ENCODE measurements at regions not wholly inside any gene's neighbourhood (a gene's known extent, or its start where the extent isn't known, plus 50 kb on each side); places are given as distances from the start of the nearest gene placed in this dataset.

DNA sequence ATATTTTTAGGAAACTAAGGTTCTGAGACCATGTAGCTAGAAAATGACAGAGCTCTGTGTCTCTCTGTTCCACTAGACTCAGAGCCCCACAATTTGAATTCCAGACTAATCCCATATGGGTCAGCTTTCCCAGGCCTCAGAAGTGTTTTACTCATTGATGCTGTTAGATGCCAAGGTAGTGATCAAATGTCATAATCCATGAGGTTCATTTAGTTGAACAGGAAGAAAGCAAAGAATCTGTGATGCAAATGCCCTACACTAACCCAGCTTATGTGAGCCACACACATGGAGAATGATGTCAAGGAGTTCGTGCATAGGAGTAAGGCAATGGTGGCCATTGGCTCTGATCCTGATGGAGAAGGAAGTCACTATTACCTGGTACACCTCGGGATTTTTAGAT, 363.4 kb upstream of the RARB start:
- Histone ChIP-seq H3K27me3 (replicated peaks; ENCODE audit: insufficient read depth, low read length) (no peaks in the 10 kb centered on the region), H3K27ac (ENCODE audit: low read length) (no peak overlapping the region), H3K79me2 (ENCODE audit: low read length) (no peaks in the 10 kb centered on the region), H3K4me3 (ENCODE audit: low read length) (no peak overlapping the region), H3K36me3 (replicated peaks; ENCODE audit: insufficient read depth, low read length) (no peaks in the 10 kb centered on the region), H4K20me1 (ENCODE audit: insufficient read depth, low read length) (no peaks in the 10 kb centered on the region), H3K9me2 (replicated peaks; ENCODE audit: insufficient read depth, low read length) (no peaks in the 10 kb centered on the region), H2AFZ (ENCODE audit: low read length) (no peak overlapping the region), H3K9ac (ENCODE audit: low read length) (no peak overlapping the region), H3K4me1 (ENCODE audit: low read length) (no peaks in the 10 kb centered on the region), H3K9me3 (replicated peaks; ENCODE audit: insufficient read depth, low read length) (no peaks in the 10 kb centered on the region), H3F3A (ENCODE audit: insufficient read depth, low read length) (no peaks in the 10 kb centered on the region), H3K4me2 (ENCODE audit: low read depth, low read length) (no peak overlapping the region)
- TF ChIP-seq, protein P1, sequence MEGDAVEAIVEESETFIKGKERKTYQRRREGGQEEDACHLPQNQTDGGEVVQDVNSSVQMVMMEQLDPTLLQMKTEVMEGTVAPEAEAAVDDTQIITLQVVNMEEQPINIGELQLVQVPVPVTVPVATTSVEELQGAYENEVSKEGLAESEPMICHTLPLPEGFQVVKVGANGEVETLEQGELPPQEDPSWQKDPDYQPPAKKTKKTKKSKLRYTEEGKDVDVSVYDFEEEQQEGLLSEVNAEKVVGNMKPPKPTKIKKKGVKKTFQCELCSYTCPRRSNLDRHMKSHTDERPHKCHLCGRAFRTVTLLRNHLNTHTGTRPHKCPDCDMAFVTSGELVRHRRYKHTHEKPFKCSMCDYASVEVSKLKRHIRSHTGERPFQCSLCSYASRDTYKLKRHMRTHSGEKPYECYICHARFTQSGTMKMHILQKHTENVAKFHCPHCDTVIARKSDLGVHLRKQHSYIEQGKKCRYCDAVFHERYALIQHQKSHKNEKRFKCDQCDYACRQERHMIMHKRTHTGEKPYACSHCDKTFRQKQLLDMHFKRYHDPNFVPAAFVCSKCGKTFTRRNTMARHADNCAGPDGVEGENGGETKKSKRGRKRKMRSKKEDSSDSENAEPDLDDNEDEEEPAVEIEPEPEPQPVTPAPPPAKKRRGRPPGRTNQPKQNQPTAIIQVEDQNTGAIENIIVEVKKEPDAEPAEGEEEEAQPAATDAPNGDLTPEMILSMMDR (IDR thresholded peaks at IDR 0.05; ENCODE audit: low read length) = no peak
- no peak for TF ChIP-seq EZH2phosphoT487 (IDR thresholded peaks at IDR 0.05; ENCODE audit: low read length)
- no peak for TF ChIP-seq EZH2 (optimal IDR thresholded peaks at IDR 0.05; ENCODE audit: low read depth, low read length)
- no peak for DNase-seq

- Histone ChIP-seq H4K20me1 (ENCODE audit: insufficient read depth, low read length) (no peaks in the 10 kb centered on the region), H3K9ac (ENCODE audit: low read length) (no peak overlapping the region), H3K79me2 (ENCODE audit: low read length) (no peaks in the 10 kb centered on the region), H3K36me3 (replicated peaks; ENCODE audit: insufficient read depth, low read length) (no peaks in the 10 kb centered on the region), H3K9me2 (replicated peaks; ENCODE audit: insufficient read depth, low read length) (no peaks in the 10 kb centered on the region), H3K4me3 (ENCODE audit: low read length) (no peak overlapping the region), H3K27me3 (replicated peaks; ENCODE audit: insufficient read depth, low read length) (no peaks in the 10 kb centered on the region), H3K27ac (ENCODE audit: low read length) (no peak overlapping the region), H3F3A (ENCODE audit: insufficient read depth, low read length) (no peaks in the 10 kb centered on the region), H2AFZ (ENCODE audit: low read length) (no peak overlapping the region), H3K4me1 (ENCODE audit: low read length) (no peaks in the 10 kb centered on the region), H3K4me2 (ENCODE audit: low read depth, low read length) (no peak overlapping the region), H3K9me3 (replicated peaks; ENCODE audit: insufficient read depth, low read length) (no peaks in the 10 kb centered on the region)
- no peak for TF ChIP-seq EZH2phosphoT487 (IDR thresholded peaks at IDR 0.05; ENCODE audit: low read length)
- TF ChIP-seq, protein P1 (IDR thresholded peaks at IDR 0.05; ENCODE audit: low read length) = no peak
- TF ChIP-seq EZH2 (optimal IDR thresholded peaks at IDR 0.05; ENCODE audit: low read depth, low read length) = no peak
- DNase-seq = no peak
Measured at GRCh38 chr3:25069970-25070369, 358.1 kb upstream of the RARB start.

- no peak for DNase-seq
- H2AFZ ChIP-seq (ENCODE audit: low read length) = no peak overlapping the region
- no peak overlapping the region for H3K9ac ChIP-seq (ENCODE audit: low read length)
- H3F3A ChIP-seq (ENCODE audit: insufficient read depth, low read length) = no peaks in the 10 kb centered on the region
- H3K4me1 ChIP-seq (ENCODE audit: low read length) = no peaks in the 10 kb centered on the region
- no peak overlapping the region for H3K4me3 ChIP-seq (ENCODE audit: low read length)
- H3K9me2 ChIP-seq (replicated peaks; ENCODE audit: insufficient read depth, low read length) = no peaks in the 10 kb centered on the region
- TF ChIP-seq, protein P1 (IDR thresholded peaks at IDR 0.05; ENCODE audit: low read length) = no peak
- TF ChIP-seq EZH2 (optimal IDR thresholded peaks at IDR 0.05; ENCODE audit: low read depth, low read length) (no peak), EZH2phosphoT487 (IDR thresholded peaks at IDR 0.05; ENCODE audit: low read length) (no peak)
- H4K20me1 ChIP-seq (ENCODE audit: insufficient read depth, low read length) = no peaks in the 10 kb centered on the region
- H3K36me3 ChIP-seq (replicated peaks; ENCODE audit: insufficient read depth, low read length) = no peaks in the 10 kb centered on the region
- no peaks in the 10 kb centered on the region for H3K27me3 ChIP-seq (replicated peaks; ENCODE audit: insufficient read depth, low read length)
- H3K79me2 ChIP-seq (ENCODE audit: low read length) = no peaks in the 10 kb centered on the region
- no peak overlapping the region for H3K4me2 ChIP-seq (ENCODE audit: low read depth, low read length)
- no peak overlapping the region for H3K27ac ChIP-seq (ENCODE audit: low read length)
- H3K9me3 ChIP-seq (replicated peaks; ENCODE audit: insufficient read depth, low read length) = no peaks in the 10 kb centered on the region
Measured at GRCh38 chr3:25071846-25072245, 356.2 kb upstream of the RARB start.
